Activated naive CD8-positive, alpha-beta T cell treated with anti-CD3 and anti-CD28 coated beads, Interleukin-2, amount 50 U/mL, for 24 hours (primary cell): ENCODE measurements at regions not wholly inside any gene's neighbourhood (a gene's known extent, or its start where the extent isn't known, plus 50 kb on each side); places are given as distances from the start of the nearest gene placed in this dataset.

Experiments
- ATAC-seq: fragments of 150-1000 bp; cut with Tn5 transposase; one replicate; pipeline ENCODE4 v1.10.0; 2021
- DNase-seq: peaks from one replicate; pipeline ENCODE4 v3.0.0; 2021
- H3K27ac Mint-ChIP-seq: one replicate; pipeline ENCODE4 v1.8.0; 2021; ENCODE audit warnings: mild to moderate bottlenecking, mixed read lengths
- H3K27me3 Mint-ChIP-seq: one replicate; pipeline ENCODE4 v1.8.0; 2021; ENCODE audit warnings: mixed read lengths
- H3K36me3 Mint-ChIP-seq: one replicate; pipeline ENCODE4 v1.8.0; 2021; ENCODE audit warnings: low read depth, mixed read lengths
- H3K4me1 Mint-ChIP-seq: one replicate; pipeline ENCODE4 v1.8.0; 2021; ENCODE audit warnings: mixed read lengths
- H3K4me3 Mint-ChIP-seq: one replicate; pipeline ENCODE4 v1.8.0; 2021; ENCODE audit warnings: mild to moderate bottlenecking, moderate library complexity, mixed read lengths
- H3K9me3 Mint-ChIP-seq: one replicate; pipeline ENCODE4 v1.8.0; 2021; ENCODE audit warnings: mixed read lengths

DNA sequence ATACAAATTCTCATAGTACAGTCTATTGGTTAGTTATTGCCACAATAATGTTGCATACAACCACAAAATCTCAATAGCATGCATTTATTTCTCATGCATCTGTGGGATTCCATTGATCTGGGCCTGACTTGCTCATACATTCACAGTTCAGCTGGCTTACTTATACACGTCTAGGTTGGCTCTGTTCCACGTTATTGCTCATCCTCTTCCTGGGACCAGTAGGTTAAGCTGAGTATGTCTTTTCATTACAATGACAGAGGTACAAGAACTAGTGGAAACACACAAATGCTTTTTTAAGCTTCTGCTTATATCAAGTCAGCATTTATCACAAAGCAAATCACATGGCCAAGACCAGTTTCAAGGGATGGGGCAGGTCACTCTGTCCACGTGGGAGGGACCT lies 485.3 kb upstream of the BTBD3 start:
- Mint-ChIP-seq H3K36me3 (no peaks in the 10 kb centered on the region), H3K4me1 (no peaks in the 10 kb centered on the region), H3K4me3 (no peak overlapping the region), H3K27me3 (no peaks in the 10 kb centered on the region), H3K9me3 (peaks cover 16% of the 10 kb centered on the region), H3K27ac (no peak overlapping the region)
- DNase-seq (no peak), ATAC-seq (no peak)

DNA sequence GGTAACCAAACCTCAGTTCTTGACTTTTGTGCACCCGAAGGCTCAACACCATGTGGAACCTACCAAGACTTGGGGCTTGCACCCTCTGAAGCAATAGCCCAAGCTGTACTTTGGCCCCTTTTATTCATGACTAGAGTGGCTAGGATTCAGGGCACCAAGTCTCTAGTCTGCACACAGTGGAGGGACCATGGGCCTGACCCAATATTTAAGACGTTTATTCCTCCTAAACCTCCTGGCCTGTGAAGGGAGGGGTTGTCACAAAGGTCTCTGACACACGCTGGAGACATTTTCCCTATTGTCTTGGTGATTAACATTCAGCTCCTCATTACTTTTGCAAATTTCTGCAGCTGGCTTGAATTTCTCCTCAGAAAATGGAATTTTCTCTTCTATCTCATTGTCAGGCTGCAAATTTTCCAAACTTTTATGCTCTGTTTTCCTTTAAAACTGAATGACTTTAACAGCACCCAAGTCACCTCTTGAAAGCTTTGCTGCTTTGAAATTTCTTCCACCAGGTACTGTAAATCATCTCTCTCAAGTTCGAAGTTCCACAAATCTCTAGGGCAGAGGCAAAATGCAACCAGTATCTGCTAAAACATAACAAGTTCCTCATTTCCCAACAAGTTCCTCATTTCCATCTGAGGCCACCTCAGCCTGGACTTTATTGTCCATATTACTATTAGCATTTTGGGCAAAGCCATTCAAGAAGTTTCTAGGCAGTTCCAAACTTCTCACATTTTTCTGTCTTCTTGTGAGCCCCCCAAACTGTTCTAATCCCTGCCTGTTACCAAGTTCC lies 481.4 kb upstream of the BTBD3 start:
- DNase-seq: no peak
- no peak overlapping the region for H3K27ac Mint-ChIP-seq
- ATAC-seq: no peak
- no peak overlapping the region for H3K4me3 Mint-ChIP-seq
- no peaks in the 10 kb centered on the region for H3K27me3 Mint-ChIP-seq
- H3K9me3 Mint-ChIP-seq: peaks cover 15% of the 10 kb centered on the region
- no peaks in the 10 kb centered on the region for H3K4me1 Mint-ChIP-seq
- H3K36me3 Mint-ChIP-seq: no peaks in the 10 kb centered on the region

DNA sequence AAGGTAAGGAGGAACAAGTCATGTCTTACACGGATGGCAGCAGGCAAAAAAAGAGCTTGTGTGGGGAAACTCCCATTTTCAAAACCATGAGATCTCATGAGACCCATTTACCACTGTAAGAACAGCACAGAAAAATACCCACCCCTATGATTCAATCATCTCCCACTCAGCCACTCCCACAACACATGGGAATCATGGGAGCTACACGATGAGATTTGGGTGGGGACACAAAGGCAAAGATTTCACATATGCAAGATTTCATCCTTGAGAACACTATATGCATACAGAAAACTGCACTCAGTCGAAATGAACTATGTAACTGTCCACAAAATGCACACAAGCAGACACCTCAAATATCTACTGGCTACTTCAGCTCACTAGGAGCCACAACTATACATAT lies 480.6 kb upstream of the BTBD3 start:
- Mint-ChIP-seq H3K27me3 (no peaks in the 10 kb centered on the region), H3K4me3 (no peak overlapping the region), H3K36me3 (no peaks in the 10 kb centered on the region), H3K9me3 (peaks cover 15% of the 10 kb centered on the region), H3K27ac (no peak overlapping the region), H3K4me1 (no peaks in the 10 kb centered on the region)
- DNase-seq (no peak), ATAC-seq (no peak)

DNA sequence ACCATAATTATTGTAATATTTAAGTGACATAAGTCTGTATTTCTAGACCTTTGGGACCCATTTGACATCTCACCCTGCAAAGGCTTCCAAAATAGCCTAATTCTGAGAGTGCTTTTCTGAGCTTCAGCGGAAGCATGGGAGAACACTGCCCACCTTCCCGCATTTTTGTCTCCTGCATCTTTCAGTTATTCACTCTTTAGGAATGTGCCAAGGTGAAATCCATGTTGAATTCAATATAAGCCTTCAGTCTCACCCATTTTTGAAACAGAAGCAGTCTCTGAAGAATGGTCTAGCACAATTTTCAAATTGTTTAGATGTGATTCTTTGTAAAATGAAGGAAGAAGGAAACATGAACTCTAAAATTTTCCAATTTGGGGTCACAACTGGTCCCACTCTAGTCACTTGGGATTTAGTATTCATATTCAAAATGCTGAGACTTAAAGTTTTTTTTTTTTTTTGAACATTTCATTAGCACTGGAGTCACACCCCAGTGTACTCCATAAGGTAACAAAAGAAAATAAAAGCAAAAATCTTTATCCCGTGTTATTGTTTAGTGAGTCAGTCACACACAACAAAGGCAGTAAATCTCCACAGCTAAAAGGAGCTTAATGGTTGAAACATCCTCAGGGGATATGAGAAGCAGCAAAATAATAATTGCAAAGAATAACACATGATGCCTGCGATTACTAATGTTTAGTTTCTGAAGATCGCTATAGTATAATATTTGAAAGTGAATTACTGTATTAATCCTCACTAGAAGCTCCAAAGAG lies 479.9 kb upstream of the BTBD3 start:
- DNase-seq (no peak), ATAC-seq (no peak)
- Mint-ChIP-seq H3K36me3 (no peaks in the 10 kb centered on the region), H3K27me3 (no peaks in the 10 kb centered on the region), H3K4me3 (no peak overlapping the region), H3K9me3 (peaks cover 15% of the 10 kb centered on the region), H3K4me1 (no peaks in the 10 kb centered on the region), H3K27ac (no peak overlapping the region)

DNA sequence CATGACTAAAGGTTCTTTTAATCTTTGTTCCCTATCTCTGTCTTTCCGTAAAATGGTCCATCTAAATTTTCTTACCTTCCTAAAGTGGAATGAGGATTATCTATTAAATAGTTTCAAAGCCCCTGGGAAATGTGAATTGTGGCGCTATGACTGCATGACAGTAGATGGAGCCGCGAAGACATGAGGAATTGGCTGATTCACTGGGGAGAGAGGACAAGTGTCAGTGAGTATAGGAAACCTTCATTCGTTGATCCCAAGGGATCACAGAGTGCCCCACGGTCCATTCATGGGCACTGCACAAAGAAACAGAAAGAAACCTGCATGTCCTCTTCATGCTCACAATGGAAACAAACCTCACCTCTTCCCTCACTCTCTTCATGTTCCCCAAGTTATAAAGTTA lies 479.3 kb upstream of the BTBD3 start:
- Mint-ChIP-seq H3K4me3 (no peak overlapping the region), H3K27ac (no peak overlapping the region)
- ATAC-seq: no peak

DNA sequence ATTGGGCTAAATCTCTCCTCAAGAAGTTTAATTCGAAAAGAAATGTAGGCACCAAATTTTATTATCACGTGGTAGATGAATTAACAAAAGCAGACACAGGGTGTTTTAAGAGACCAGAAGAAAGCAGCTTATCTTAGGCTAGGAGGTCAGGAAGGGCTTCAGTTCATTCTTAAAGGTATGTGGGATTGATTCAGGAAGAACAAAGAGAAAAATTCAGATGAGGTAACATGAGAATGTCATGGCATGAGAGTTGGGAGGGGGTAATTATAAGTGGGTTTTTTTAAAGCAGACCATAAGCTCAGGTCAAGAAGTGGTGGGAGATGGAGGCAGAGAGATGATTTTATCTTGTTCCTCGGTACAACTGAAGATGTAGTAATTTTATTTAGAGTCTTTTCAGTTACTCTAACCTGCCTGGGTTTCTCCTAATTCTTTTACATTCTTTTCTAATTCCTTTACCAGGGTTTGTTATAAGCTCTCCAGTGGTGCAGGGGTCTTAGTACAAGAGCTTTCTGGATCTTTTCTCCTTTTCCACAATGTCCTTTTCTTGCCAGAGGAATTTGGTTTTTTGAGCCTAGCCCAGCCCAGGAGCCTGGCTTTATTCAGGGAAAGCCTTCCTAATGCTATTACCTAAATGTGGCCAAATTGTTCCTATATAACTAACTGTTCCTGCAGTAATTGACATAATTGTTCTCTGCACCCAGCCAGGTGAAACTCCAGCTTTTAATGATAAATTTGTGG lies 474.1 kb upstream of the BTBD3 start:
- DNase-seq (no peak), ATAC-seq (no peak)
- H3K9me3 Mint-ChIP-seq: no peaks in the 10 kb centered on the region
- no peak overlapping the region for H3K4me3 Mint-ChIP-seq
- H3K36me3 Mint-ChIP-seq: no peaks in the 10 kb centered on the region
- H3K4me1 Mint-ChIP-seq: no peaks in the 10 kb centered on the region
- H3K27me3 Mint-ChIP-seq: no peaks in the 10 kb centered on the region
- H3K27ac Mint-ChIP-seq: no peak overlapping the region

More for the DNA sequence above, 479.3 kb upstream of the BTBD3 start:
- H3K4me1 Mint-ChIP-seq: no peaks in the 10 kb centered on the region
- no peak for DNase-seq
- H3K27me3 Mint-ChIP-seq: no peaks in the 10 kb centered on the region
- H3K9me3 Mint-ChIP-seq: peaks cover 15% of the 10 kb centered on the region
- H3K36me3 Mint-ChIP-seq: no peaks in the 10 kb centered on the region

DNA sequence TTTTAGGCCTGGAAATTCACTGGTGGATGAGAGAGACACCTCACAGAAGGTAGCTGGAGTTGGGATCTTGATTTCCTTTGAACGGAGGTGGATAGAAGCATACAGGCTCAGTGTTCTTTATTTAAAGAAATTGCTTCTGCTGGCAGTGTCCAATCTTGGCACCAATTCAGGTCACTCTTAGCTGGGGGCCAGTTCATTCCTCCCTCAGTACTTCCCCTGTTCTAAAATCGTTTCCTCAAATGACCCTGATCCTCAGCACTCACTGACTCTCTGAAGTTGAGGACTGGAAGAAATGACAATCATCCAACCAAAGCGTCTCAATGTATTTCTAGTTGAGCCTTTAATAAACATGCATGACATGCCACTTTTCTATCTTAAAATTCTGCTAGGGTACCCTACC lies 472.5 kb upstream of the BTBD3 start:
- no peak for ATAC-seq
- Mint-ChIP-seq H3K36me3 (no peaks in the 10 kb centered on the region), H3K9me3 (no peaks in the 10 kb centered on the region), H3K4me3 (no peak overlapping the region), H3K27ac (no peak overlapping the region), H3K27me3 (no peaks in the 10 kb centered on the region), H3K4me1 (no peaks in the 10 kb centered on the region)
- DNase-seq: no peak

DNA sequence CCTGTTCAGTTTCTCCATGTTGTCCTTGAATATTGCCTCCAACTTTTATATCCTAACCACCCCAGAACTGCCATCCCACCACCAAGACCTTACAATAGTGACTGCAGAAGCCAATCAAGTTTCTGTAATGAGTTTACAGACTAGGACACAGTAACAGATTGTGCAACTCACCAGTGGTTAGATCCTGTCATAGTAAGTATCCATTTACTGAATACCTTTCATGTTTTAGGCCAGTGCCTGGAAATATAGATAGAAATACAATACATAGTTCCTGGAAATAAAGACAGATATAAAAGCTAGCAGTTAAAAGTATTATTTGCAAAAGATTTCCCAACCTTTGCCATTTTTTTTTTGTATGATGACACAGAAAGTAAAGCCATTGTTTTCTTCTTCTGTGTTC lies 471.8 kb upstream of the BTBD3 start:
- no peaks in the 10 kb centered on the region for H3K9me3 Mint-ChIP-seq
- no peak for DNase-seq
- H3K36me3 Mint-ChIP-seq: no peaks in the 10 kb centered on the region
- no peaks in the 10 kb centered on the region for H3K27me3 Mint-ChIP-seq
- H3K27ac Mint-ChIP-seq: no peak overlapping the region
- ATAC-seq: no peak
- H3K4me3 Mint-ChIP-seq: no peak overlapping the region
- no peaks in the 10 kb centered on the region for H3K4me1 Mint-ChIP-seq

DNA sequence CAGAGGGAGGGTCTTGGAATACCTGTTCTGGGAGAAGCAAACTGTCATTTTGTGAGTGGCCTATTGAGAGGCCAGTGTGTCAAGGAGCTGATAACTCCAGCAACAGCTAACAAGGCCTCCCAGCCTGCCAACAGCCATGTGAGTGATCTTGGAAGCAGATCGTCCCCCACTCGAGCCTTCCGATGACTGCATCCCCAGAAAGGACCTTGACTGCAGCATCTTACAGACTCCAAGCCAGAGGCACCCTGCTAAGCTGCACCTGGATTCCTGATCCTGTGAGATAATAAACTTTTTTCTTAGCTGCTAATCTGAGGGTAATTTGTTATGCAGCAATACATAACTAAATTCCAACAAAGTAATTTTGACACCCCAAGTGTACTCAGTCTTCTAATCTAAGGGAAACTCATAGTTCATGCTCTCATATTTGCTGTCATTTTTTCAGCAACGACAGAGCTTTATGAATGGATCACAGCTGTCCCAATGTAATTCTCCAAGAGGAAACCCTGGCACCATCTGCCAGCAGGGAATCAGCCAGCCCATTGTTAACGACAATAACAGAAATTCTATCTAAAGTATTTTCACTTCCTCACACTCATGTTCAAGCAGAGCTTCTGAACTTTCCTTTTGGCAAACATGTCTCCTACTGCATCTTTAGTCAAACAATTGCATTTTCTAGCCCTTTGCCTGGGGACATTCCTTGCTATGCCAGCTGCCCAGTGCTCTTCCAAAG lies 470.2 kb upstream of the BTBD3 start:
- H3K36me3 Mint-ChIP-seq: no peaks in the 10 kb centered on the region
- no peaks in the 10 kb centered on the region for H3K4me1 Mint-ChIP-seq
- no peak overlapping the region for H3K4me3 Mint-ChIP-seq
- DNase-seq: no peak
- no peaks in the 10 kb centered on the region for H3K9me3 Mint-ChIP-seq
- no peaks in the 10 kb centered on the region for H3K27me3 Mint-ChIP-seq
- no peak overlapping the region for H3K27ac Mint-ChIP-seq
- no peak for ATAC-seq

DNA sequence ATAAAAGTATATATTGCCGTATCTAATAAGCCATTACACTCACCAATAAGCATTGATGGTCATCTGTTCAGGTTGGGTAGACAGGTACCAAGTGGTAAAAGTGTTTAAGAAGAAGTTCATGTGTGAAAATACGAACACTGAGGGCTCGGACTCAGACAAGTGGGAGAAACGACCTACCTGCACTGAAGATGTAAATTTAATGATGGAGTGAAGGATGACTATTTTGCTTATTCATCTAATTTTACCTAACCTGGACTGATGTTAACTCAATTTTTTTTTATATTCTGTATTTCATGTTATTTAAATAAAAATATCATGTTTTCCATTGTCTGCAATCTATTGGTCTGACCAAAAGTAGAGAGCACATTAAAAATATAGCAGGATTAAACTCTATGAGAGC lies 469.1 kb upstream of the BTBD3 start:
- no peaks in the 10 kb centered on the region for H3K36me3 Mint-ChIP-seq

DNA sequence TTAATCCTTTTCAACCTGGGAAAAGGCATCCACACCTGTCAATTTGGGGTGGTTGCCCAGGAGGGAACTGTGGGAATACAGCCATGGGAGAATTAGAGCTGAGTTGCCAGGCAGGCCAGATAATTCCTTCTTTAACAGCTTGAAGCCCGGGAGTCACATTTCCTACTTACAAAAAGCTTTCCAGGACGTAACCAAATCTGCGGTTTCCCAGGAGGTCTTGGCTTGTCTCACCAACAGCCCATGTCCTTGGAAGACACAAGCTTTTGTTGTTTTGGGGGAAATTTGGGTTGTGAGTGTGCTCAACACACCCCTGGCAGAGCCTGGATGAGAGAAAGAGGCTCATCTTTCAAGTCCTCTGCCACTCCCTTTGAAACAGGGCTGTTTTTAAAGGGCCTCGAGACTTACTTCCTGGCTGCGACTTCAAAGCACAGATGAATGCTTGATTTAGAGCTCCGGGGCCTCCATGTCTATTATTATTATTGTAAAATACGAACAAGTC lies 465.9 kb upstream of the BTBD3 start:
- ATAC-seq (no peak), DNase-seq (no peak)
- H3K27me3 Mint-ChIP-seq: no peaks in the 10 kb centered on the region
- H3K27ac Mint-ChIP-seq: no peak overlapping the region
- no peak overlapping the region for H3K4me3 Mint-ChIP-seq
- no peaks in the 10 kb centered on the region for H3K4me1 Mint-ChIP-seq
- no peaks in the 10 kb centered on the region for H3K9me3 Mint-ChIP-seq
- H3K36me3 Mint-ChIP-seq: no peaks in the 10 kb centered on the region

More for the DNA sequence above, 469.1 kb upstream of the BTBD3 start:
- Mint-ChIP-seq H3K27ac (no peak overlapping the region), H3K27me3 (no peaks in the 10 kb centered on the region), H3K9me3 (no peaks in the 10 kb centered on the region), H3K4me3 (no peak overlapping the region), H3K4me1 (no peaks in the 10 kb centered on the region)
- no peak for DNase-seq
- ATAC-seq: no peak

DNA sequence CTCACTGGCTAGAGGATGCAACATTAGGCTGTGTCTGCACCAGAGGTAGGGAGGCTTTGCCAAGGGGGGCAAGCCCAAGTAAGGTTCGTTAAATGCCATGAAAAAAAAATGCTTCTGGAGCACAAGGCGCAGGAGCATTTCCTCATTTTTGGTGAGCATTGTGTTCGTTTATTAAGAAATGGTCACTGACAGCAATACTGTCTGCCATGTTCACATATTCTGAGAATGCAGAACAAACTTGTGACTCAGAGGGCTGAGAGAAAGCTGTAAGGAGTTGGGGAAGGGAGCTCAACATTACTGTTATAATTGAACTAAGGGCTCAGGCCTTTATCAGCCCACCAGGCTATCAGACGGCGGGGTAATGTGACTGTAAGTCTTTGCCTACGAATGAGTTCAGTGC lies 465.4 kb upstream of the BTBD3 start:
- no peaks in the 10 kb centered on the region for H3K4me1 Mint-ChIP-seq
- no peak overlapping the region for H3K27ac Mint-ChIP-seq
- no peak overlapping the region for H3K4me3 Mint-ChIP-seq
- DNase-seq: no peak
- H3K27me3 Mint-ChIP-seq: no peaks in the 10 kb centered on the region
- H3K36me3 Mint-ChIP-seq: no peaks in the 10 kb centered on the region
- no peak for ATAC-seq
- no peaks in the 10 kb centered on the region for H3K9me3 Mint-ChIP-seq

DNA sequence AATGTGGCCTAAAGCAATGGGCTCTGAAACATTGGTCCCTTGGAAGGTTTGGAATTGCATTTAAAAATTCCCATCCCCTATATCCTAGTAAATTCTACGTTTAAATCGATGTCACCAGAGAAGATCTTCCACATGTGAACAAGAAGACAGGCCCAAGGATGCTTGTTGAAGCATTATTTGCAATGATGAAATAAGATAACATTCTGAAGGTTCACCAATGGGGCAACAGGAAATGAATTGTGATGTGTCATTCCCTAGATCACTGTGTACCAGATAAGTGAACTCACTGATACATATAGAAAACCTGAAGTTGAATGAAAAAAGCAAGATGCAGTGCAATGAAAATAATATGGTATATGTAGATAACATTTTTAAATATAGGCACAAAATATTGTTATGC lies 464.3 kb upstream of the BTBD3 start:
- DNase-seq (no peak), ATAC-seq (no peak)
- H3K4me3 Mint-ChIP-seq: no peak overlapping the region
- no peak overlapping the region for H3K27ac Mint-ChIP-seq
- H3K9me3 Mint-ChIP-seq: no peaks in the 10 kb centered on the region
- no peaks in the 10 kb centered on the region for H3K27me3 Mint-ChIP-seq
- no peaks in the 10 kb centered on the region for H3K4me1 Mint-ChIP-seq
- H3K36me3 Mint-ChIP-seq: no peaks in the 10 kb centered on the region
